ENCODE measurements at regions not wholly inside any gene's neighbourhood (a gene's known extent, or its start where the extent isn't known, plus 50 kb on each side); places are given as distances from the start of the nearest gene placed in this dataset.
A peak's percentile ranks its signal among the peaks of the same experiment; 100 is the strongest.

GRCh38 chr17:74042744-74043486 lies 160.6 kb upstream of the RPL38 start:
- H3K27me3 Mint-ChIP-seq: peaks cover 12% of the 10 kb centered on the region
- no peaks in the 10 kb centered on the region for H3K36me3 ChIP-seq (ENCODE audit: insufficient read depth, low read length)
- POLR2A ChIA-PET: no interaction called here
- H3K4me3 ChIP-seq (ENCODE audit: low read length): no peak overlapping the region
- H3K27me3 ChIP-seq (ENCODE audit: control insufficient read depth in 1 of 2, insufficient read depth in 2 of 2, low read length in 2 of 2): peaks cover 0 to 4% of the 10 kb centered on the region in 2 experiments
- no peaks in the 10 kb centered on the region for H3K4me1 ChIP-seq (ENCODE audit: insufficient read depth, low read length)
- no peak overlapping the region for H3K27ac ChIP-seq (ENCODE audit: low read depth in 1 of 2, low read length in 2 of 2)
- no peak overlapping the region for H3K4me3 Mint-ChIP-seq
- DNase-seq (peak in 3 of 14 experiments; percentile 3 to 16 (median 3)), ATAC-seq (ENCODE audit: poor library complexity) (no peak)
- H3K27ac Mint-ChIP-seq: no peak overlapping the region
- intact Hi-C loops (cut with DNase I, micrococcal nuclease): no loop called here
- no peaks in the 10 kb centered on the region for H3K4me1 Mint-ChIP-seq (ENCODE audit: low read depth)
- H3K36me3 Mint-ChIP-seq (ENCODE audit: low read depth): no peaks in the 10 kb centered on the region
- no peaks in the 10 kb centered on the region for H3K9me3 Mint-ChIP-seq
- CTCF ChIA-PET: no interaction called here
- no peak for TF ChIP-seq CTCF (IDR thresholded peaks at IDR 0.05)
- H3K9me3 ChIP-seq (ENCODE audit: control insufficient read depth in 1 of 2, insufficient read depth in 1 of 2, low read length in 2 of 2): no peaks in the 10 kb centered on the region

DNA sequence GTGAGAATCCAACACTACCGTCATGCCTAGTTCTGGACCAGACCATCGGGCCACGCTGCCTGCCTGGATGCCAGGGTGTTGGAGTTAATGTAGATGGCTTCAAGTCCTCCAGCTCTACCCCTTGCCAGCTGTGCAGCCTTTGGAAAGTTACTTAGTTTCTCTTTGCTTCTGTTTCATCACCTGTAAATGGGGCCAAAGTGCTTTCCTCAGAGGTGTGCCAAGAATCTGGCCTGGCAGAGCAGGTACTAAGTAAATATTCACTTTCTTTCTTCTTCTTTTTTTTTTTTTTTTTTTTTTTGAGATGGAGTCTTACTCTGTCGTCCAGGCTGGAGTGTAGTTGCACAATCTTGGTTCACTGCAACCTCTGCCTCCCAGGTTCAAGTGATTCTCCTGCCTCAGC lies 159.5 kb upstream of the RPL38 start:
- Histone ChIP-seq H3K27me3 (ENCODE audit: control insufficient read depth in 1 of 2, insufficient read depth in 2 of 2, low read length in 2 of 2) (peaks cover 0 to 6% of the 10 kb centered on the region in 2 experiments), H3K36me3 (ENCODE audit: insufficient read depth, low read length) (no peaks in the 10 kb centered on the region), H3K4me1 (ENCODE audit: insufficient read depth, low read length) (no peaks in the 10 kb centered on the region), H3K9me3 (ENCODE audit: control insufficient read depth in 1 of 2, insufficient read depth in 1 of 2, low read length in 2 of 2) (no peaks in the 10 kb centered on the region), H3K4me3 (ENCODE audit: low read length) (no peak overlapping the region), H3K27ac (ENCODE audit: low read depth in 1 of 2, low read length in 2 of 2) (no peak overlapping the region)
- TF ChIP-seq CTCF (IDR thresholded peaks at IDR 0.05): no peak
- Mint-ChIP-seq H3K27ac (no peak overlapping the region), H3K4me3 (no peak overlapping the region), H3K36me3 (ENCODE audit: low read depth) (no peaks in the 10 kb centered on the region), H3K4me1 (ENCODE audit: low read depth) (no peaks in the 10 kb centered on the region), H3K27me3 (peaks cover 21% of the 10 kb centered on the region), H3K9me3 (no peaks in the 10 kb centered on the region)
- CTCF ChIA-PET: no interaction called here
- ATAC-seq (ENCODE audit: poor library complexity): no peak
- intact Hi-C loops (cut with DNase I, micrococcal nuclease): no loop called here
- no peak for DNase-seq
- POLR2A ChIA-PET: no interaction called here

- POLR2A ChIA-PET: no interaction called here
Observed at GRCh38 chr17:74045608-74046280, 157.7 kb upstream of the RPL38 start.

More at GRCh38 chr17:74045608-74046280, 157.7 kb upstream of the RPL38 start:
- Histone ChIP-seq H3K9me3 (ENCODE audit: control insufficient read depth in 1 of 2, insufficient read depth in 1 of 2, low read length in 2 of 2) (no peaks in the 10 kb centered on the region), H3K4me1 (ENCODE audit: insufficient read depth, low read length) (no peaks in the 10 kb centered on the region), H3K27me3 (ENCODE audit: control insufficient read depth in 1 of 2, insufficient read depth in 2 of 2, low read length in 2 of 2) (peaks cover 0 to 6% of the 10 kb centered on the region in 2 experiments), H3K27ac (ENCODE audit: low read depth in 1 of 2, low read length in 2 of 2) (no peak overlapping the region), H3K36me3 (ENCODE audit: insufficient read depth, low read length) (no peaks in the 10 kb centered on the region), H3K4me3 (ENCODE audit: low read length) (no peak overlapping the region)
- H3K27me3 Mint-ChIP-seq: peaks cover 22% of the 10 kb centered on the region
- no peaks in the 10 kb centered on the region for H3K4me1 Mint-ChIP-seq (ENCODE audit: low read depth)
- no peak overlapping the region for H3K4me3 Mint-ChIP-seq
- no peaks in the 10 kb centered on the region for H3K9me3 Mint-ChIP-seq
- ATAC-seq (ENCODE audit: poor library complexity) (no peak), DNase-seq (no peak)
- no peak for TF ChIP-seq CTCF (IDR thresholded peaks at IDR 0.05)
- no peak overlapping the region for H3K27ac Mint-ChIP-seq
- CTCF ChIA-PET: no interaction called here
- intact Hi-C loops (cut with DNase I, micrococcal nuclease): no loop called here
- no peaks in the 10 kb centered on the region for H3K36me3 Mint-ChIP-seq (ENCODE audit: low read depth)

All from CD4-positive, alpha-beta T cell (primary cell).